Calu3 (cell line): ENCODE measurements at regions not wholly inside any gene's neighbourhood (a gene's known extent, or its start where the extent isn't known, plus 50 kb on each side); places are given as distances from the start of the nearest gene placed in this dataset.

Experiments used
- BruUV-seq: library from RNA; stranded (reverse); fragments of 400-500 nt; replicated peaks from 2 replicates; lab custom pipeline; 2021; lab: Mats Ljungman, UMichigan
- CTCF ChIA-PET: fragments of 300-600 bp; sonication (Branson Sonifier 250); formaldehyde crosslinking; loops from one replicate; lab custom pipeline; 2022; ENCODE audit warnings: antibody characterized with exemption; lab: Charles Lee
- DNase-seq: peaks from one replicate; pipeline ENCODE4 v3.0.0; 2022
- H3K27ac Mint-ChIP-seq: one replicate; pipeline ENCODE4 v1.8.0; 2022; ENCODE audit warnings: mixed read lengths; ENCODE audit not compliant: unreplicated experiment
- H3K27me3 Mint-ChIP-seq: one replicate; pipeline ENCODE4 v1.8.0; 2022; ENCODE audit warnings: mixed read lengths; ENCODE audit not compliant: unreplicated experiment
- H3K36me3 Mint-ChIP-seq: one replicate; pipeline ENCODE4 v1.8.0; 2022; ENCODE audit warnings: mild to moderate bottlenecking, moderate library complexity, mixed read lengths; ENCODE audit not compliant: insufficient read depth, unreplicated experiment
- H3K4me1 Mint-ChIP-seq: one replicate; pipeline ENCODE4 v1.8.0; 2022; ENCODE audit warnings: mild to moderate bottlenecking, low read depth, mixed read lengths; ENCODE audit not compliant: unreplicated experiment
- H3K4me3 Mint-ChIP-seq: one replicate; pipeline ENCODE4 v1.8.0; 2022; ENCODE audit warnings: mild to moderate bottlenecking, low read depth, moderate library complexity, mixed read lengths; ENCODE audit not compliant: unreplicated experiment
- H3K9me3 Mint-ChIP-seq: one replicate; pipeline ENCODE4 v1.8.0; 2022; ENCODE audit warnings: low read depth, mixed read lengths; ENCODE audit not compliant: unreplicated experiment
- intact Hi-C: fragments of 100-400 bp; cut with micrococcal nuclease; formaldehyde crosslinking; loops from one replicate; pipeline ENCODE4 v1.10.0; 2022; ENCODE audit not compliant: unreplicated experiment
- TF ChIP-seq, protein P1 (sequence below): fragments of 200-600 bp; IDR thresholded peaks from one replicate; pipeline ENCODE4 v1.8.0; 2022; ENCODE audit warnings: antibody characterized with exemption; ENCODE audit not compliant: unreplicated experiment

DNA sequence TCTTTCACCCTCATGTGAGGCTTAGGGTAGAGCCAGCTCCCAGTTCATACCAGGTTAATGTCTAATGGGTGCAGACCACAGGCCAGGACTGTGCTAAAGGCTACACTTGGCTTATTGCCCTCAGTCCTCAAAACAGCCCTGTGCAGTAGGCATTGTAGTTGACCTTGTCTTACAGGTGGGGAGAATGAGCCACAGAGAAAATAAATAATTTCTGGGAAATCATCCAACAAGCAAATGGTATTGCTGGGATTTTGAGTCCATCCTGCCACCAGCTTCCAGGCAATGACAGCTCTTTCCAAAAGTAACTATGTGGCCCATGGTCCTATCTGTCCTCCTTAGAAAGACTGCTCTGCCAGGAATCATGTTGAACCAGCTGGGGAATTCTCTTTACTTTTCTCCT lies 450.0 kb downstream of the GADD45G start:
- Mint-ChIP-seq H3K27ac (no peak overlapping the region), H3K27me3 (peaks cover 77% of the 10 kb centered on the region), H3K36me3 (no peaks in the 10 kb centered on the region), H3K4me1 (no peaks in the 10 kb centered on the region), H3K4me3 (no peak overlapping the region), H3K9me3 (no peaks in the 10 kb centered on the region)
- CTCF ChIA-PET, result no interaction called here
- DNase-seq, result no peak
- TF ChIP-seq, protein P1, sequence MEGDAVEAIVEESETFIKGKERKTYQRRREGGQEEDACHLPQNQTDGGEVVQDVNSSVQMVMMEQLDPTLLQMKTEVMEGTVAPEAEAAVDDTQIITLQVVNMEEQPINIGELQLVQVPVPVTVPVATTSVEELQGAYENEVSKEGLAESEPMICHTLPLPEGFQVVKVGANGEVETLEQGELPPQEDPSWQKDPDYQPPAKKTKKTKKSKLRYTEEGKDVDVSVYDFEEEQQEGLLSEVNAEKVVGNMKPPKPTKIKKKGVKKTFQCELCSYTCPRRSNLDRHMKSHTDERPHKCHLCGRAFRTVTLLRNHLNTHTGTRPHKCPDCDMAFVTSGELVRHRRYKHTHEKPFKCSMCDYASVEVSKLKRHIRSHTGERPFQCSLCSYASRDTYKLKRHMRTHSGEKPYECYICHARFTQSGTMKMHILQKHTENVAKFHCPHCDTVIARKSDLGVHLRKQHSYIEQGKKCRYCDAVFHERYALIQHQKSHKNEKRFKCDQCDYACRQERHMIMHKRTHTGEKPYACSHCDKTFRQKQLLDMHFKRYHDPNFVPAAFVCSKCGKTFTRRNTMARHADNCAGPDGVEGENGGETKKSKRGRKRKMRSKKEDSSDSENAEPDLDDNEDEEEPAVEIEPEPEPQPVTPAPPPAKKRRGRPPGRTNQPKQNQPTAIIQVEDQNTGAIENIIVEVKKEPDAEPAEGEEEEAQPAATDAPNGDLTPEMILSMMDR, result no peak
- no TSS peak for BruUV-seq
- intact Hi-C loops, result no loop called here

DNA sequence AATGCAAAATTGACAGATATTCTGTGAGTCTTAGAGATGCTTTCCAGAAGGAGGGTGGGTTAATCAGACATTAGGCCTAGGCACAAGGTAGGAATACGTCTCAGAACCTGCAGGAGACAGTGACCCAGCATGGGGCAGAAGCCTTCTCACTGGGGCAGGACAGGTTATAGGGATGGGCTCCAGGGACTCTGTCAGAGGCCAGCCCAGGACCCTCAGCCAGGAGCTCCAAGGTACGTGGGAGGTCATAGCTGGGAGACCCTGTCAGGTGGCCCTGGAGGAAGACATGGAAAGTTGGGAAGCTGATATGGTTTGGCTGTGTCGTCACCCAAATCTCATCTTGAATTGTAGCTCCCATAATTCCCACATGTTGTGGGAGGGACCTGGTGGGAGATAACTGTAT lies 450.4 kb downstream of the GADD45G start:
- no peak for DNase-seq
- CTCF ChIA-PET, result no interaction called here

DNA sequence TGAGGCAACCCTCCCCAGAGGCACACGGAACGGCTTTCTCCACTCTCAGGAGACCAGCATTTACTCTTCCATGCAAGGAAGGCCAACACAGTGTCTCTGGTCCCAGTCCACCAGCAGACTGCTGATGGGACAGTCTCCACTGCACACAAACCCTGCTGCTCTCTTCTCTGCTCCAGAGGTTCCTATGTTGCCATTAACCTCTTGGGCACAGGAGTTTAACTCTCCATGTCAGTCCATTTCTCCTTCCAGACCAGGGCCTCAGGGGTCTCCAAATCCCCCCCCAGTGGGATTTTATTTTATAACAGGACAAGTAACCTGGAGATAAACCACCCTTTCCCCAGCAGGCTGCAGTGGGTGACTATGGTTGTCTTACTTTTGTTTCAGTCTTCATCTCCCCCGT lies 452.5 kb downstream of the GADD45G start:
- no peak overlapping the region for H3K4me3 Mint-ChIP-seq
- H3K36me3 Mint-ChIP-seq, result no peaks in the 10 kb centered on the region
- H3K9me3 Mint-ChIP-seq, result no peaks in the 10 kb centered on the region
- intact Hi-C loops, result no loop called here
- peaks cover 83% of the 10 kb centered on the region for H3K27me3 Mint-ChIP-seq
- CTCF ChIA-PET, result no interaction called here
- DNase-seq, result no peak
- BruUV-seq, result no TSS peak
- H3K27ac Mint-ChIP-seq, result no peak overlapping the region
- H3K4me1 Mint-ChIP-seq, result no peaks in the 10 kb centered on the region
- TF ChIP-seq, protein P1, result no peak

More for the DNA sequence above, 450.4 kb downstream of the GADD45G start:
- Mint-ChIP-seq H3K4me3 (no peak overlapping the region), H3K9me3 (no peaks in the 10 kb centered on the region), H3K4me1 (no peaks in the 10 kb centered on the region), H3K27ac (no peak overlapping the region), H3K27me3 (peaks cover 80% of the 10 kb centered on the region), H3K36me3 (no peaks in the 10 kb centered on the region)
- BruUV-seq, result no TSS peak
- intact Hi-C loops, result no loop called here
- TF ChIP-seq, protein P1, result no peak

DNA sequence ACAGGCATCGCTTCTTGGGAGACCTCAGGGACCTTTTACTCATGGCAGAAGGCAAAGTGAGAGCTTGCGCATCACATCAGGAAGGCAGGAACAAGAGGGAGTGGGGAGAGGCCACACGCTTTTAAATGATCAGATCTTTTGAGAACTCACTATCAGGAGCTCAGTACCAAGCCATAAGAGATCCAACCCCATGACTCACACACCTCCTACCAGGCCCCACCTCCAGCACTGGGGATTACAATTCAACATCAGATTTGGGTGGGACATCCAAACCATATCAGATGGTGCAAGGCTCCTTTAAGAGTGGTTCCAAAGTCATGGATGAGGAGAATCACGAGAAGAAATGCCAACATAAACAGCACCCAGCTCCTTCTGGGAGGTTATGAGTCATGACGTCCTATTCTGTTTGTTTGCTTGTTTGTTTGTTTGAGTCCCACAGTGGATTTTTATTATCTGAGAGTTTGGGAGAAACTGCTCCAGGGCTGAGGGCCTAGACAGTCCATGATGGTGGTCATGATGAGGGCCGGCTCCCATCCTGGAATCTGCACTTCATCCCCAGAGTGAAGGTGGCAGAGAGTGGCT lies 453.5 kb downstream of the GADD45G start:
- TF ChIP-seq, protein P1, result no peak
- Mint-ChIP-seq H3K27ac (no peak overlapping the region), H3K4me3 (no peak overlapping the region), H3K36me3 (no peaks in the 10 kb centered on the region), H3K27me3 (peaks cover 86% of the 10 kb centered on the region), H3K9me3 (no peaks in the 10 kb centered on the region), H3K4me1 (no peaks in the 10 kb centered on the region)
- intact Hi-C loops, result no loop called here
- no TSS peak for BruUV-seq
- CTCF ChIA-PET, result no interaction called here
- DNase-seq, result no peak
